Activated CD8-positive, alpha-beta memory T cell treated with anti-CD3 and anti-CD28 coated beads for 48 hours (primary cell): ENCODE measurements at regions not wholly inside any gene's neighbourhood (a gene's known extent, or its start where the extent isn't known, plus 50 kb on each side); places are given as distances from the start of the nearest gene placed in this dataset.

Experiments used
- DNase-seq, 3 experiments: peaks; one replicate each; pipeline ENCODE4 v3.0.0-alpha.2; 2020; ENCODE audit warnings: low read depth in 2 of 3, low spot score in 2 of 3

GRCh38 chr1:234990328-234990675 lies 138.3 kb downstream of the TOMM20 start:
- no peak for DNase-seq

- no peak for DNase-seq
Measured at GRCh38 chr1:234989479-234990327, 138.9 kb downstream of the TOMM20 start.

GRCh38 chr1:234989019-234989418 lies 139.6 kb downstream of the TOMM20 start:
- DNase-seq: no peak

- no peak for DNase-seq
Measured at GRCh38 chr1:234988536-234988935, 140.1 kb downstream of the TOMM20 start.

- no peak for DNase-seq
Measured at GRCh38 chr1:234988155-234988517, 140.5 kb downstream of the TOMM20 start.

GRCh38 chr1:234987415-234988154 lies 141.1 kb downstream of the TOMM20 start:
- DNase-seq: no peak

- DNase-seq: no peak
Measured at GRCh38 chr1:234986750-234987414, 141.8 kb downstream of the TOMM20 start.

GRCh38 chr1:234985516-234986294 lies 142.9 kb downstream of the TOMM20 start:
- no peak for DNase-seq

GRCh38 chr1:234985007-234985370 lies 143.6 kb downstream of the TOMM20 start:
- DNase-seq: no peak

- no peak for DNase-seq
Measured at GRCh38 chr1:234983564-234984238, 144.9 kb downstream of the TOMM20 start.

- no peak for DNase-seq
Measured at GRCh38 chr1:234981758-234982157, 146.9 kb downstream of the TOMM20 start.

GRCh38 chr1:234980645-234981396 lies 147.8 kb downstream of the TOMM20 start:
- peak in 2 of 3 experiments; percentile 64 to 73 for DNase-seq

GRCh38 chr1:234980291-234980644 lies 148.4 kb downstream of the TOMM20 start:
- DNase-seq: no peak

GRCh38 chr1:234979296-234980279 lies 149.0 kb downstream of the TOMM20 start:
- no peak for DNase-seq

- no peak for DNase-seq
Measured at GRCh38 chr1:234978397-234979295, 150.0 kb downstream of the TOMM20 start.

- DNase-seq: no peak
Measured at GRCh38 chr1:234977875-234978396, 150.7 kb downstream of the TOMM20 start.

GRCh38 chr1:234976861-234977680 lies 151.6 kb downstream of the TOMM20 start:
- DNase-seq: no peak
